ENCODE measurements at regions not wholly inside any gene's neighbourhood (a gene's known extent, or its start where the extent isn't known, plus 50 kb on each side); places are given as distances from the start of the nearest gene placed in this dataset.

GRCh38 chr1:83798965-83799364 lies 200.0 kb downstream of the TTLL7 start:
- Histone ChIP-seq H3K27ac (ENCODE audit: low read depth in 2 of 2, low read length in 1 of 2) (no peak overlapping the region), H3K4me1 (ENCODE audit: control insufficient read depth in 2 of 2, insufficient read depth in 2 of 2, low read length in 1 of 2) (no peaks in the 10 kb centered on the region), H3K4me3 (ENCODE audit: low read depth in 1 of 2, low read length in 2 of 2) (no peak overlapping the region), H3K27me3 (ENCODE audit: control insufficient read depth in 1 of 2, insufficient read depth in 2 of 2, low read length in 2 of 2) (no peaks in the 10 kb centered on the region), H3K9me3 (ENCODE audit: control insufficient read depth in 2 of 2, insufficient read depth in 1 of 2, low read depth in 1 of 2, low read length in 1 of 2) (no peaks in the 10 kb centered on the region), H3K36me3 (ENCODE audit: control insufficient read depth in 2 of 2, insufficient read depth in 2 of 2, low read length in 1 of 2) (no peaks in the 10 kb centered on the region)

GRCh38 chr1:83796409-83796808 lies 202.5 kb downstream of the TTLL7 start:
- WGBS, 2 donors: 81 to 85% methylated on average over 4 of the region's 4 CpGs
- peaks cover 0 to 2% of the 10 kb centered on the region in 2 donors for H3K36me3 ChIP-seq (ENCODE audit: control insufficient read depth in 2 of 2, insufficient read depth in 2 of 2, low read length in 1 of 2)
- H3K4me1 ChIP-seq (ENCODE audit: control insufficient read depth in 2 of 2, insufficient read depth in 2 of 2, low read length in 1 of 2): no peaks in the 10 kb centered on the region
- H3K9me3 ChIP-seq (ENCODE audit: control insufficient read depth in 2 of 2, insufficient read depth in 1 of 2, low read depth in 1 of 2, low read length in 1 of 2): no peaks in the 10 kb centered on the region
- H3K27ac ChIP-seq (ENCODE audit: low read depth in 2 of 2, low read length in 1 of 2): no peak overlapping the region
- H3K4me3 ChIP-seq (ENCODE audit: low read depth in 1 of 2, low read length in 2 of 2): no peak overlapping the region
- H3K27me3 ChIP-seq (ENCODE audit: control insufficient read depth in 1 of 2, insufficient read depth in 2 of 2, low read length in 2 of 2): no peaks in the 10 kb centered on the region

GRCh38 chr1:83794384-83794783 lies 204.5 kb downstream of the TTLL7 start:
- no peaks in the 10 kb centered on the region for H3K4me1 ChIP-seq (ENCODE audit: control insufficient read depth in 2 of 2, insufficient read depth in 2 of 2, low read length in 1 of 2)
- H3K27me3 ChIP-seq (ENCODE audit: control insufficient read depth in 1 of 2, insufficient read depth in 2 of 2, low read length in 2 of 2): no peaks in the 10 kb centered on the region
- H3K4me3 ChIP-seq (ENCODE audit: low read depth in 1 of 2, low read length in 2 of 2): no peak overlapping the region
- H3K9me3 ChIP-seq (ENCODE audit: control insufficient read depth in 2 of 2, insufficient read depth in 1 of 2, low read depth in 1 of 2, low read length in 1 of 2): no peaks in the 10 kb centered on the region
- WGBS, 2 donors: 78 to 93% methylated on average over 2 of the region's 2 CpGs
- no peak overlapping the region for H3K27ac ChIP-seq (ENCODE audit: low read depth in 2 of 2, low read length in 1 of 2)
- H3K36me3 ChIP-seq (ENCODE audit: control insufficient read depth in 2 of 2, insufficient read depth in 2 of 2, low read length in 1 of 2): peaks cover 0 to 2% of the 10 kb centered on the region in 2 donors

- H3K27ac ChIP-seq (ENCODE audit: low read depth in 2 of 2, low read length in 1 of 2): no peak overlapping the region
- H3K9me3 ChIP-seq (ENCODE audit: control insufficient read depth in 2 of 2, insufficient read depth in 1 of 2, low read depth in 1 of 2, low read length in 1 of 2): no peaks in the 10 kb centered on the region
- no peak overlapping the region for H3K4me3 ChIP-seq (ENCODE audit: low read depth in 1 of 2, low read length in 2 of 2)
- no peaks in the 10 kb centered on the region for H3K4me1 ChIP-seq (ENCODE audit: control insufficient read depth in 2 of 2, insufficient read depth in 2 of 2, low read length in 1 of 2)
- H3K27me3 ChIP-seq (ENCODE audit: control insufficient read depth in 1 of 2, insufficient read depth in 2 of 2, low read length in 2 of 2): no peaks in the 10 kb centered on the region
- H3K36me3 ChIP-seq (ENCODE audit: control insufficient read depth in 2 of 2, insufficient read depth in 2 of 2, low read length in 1 of 2): peaks cover 0 to 2% of the 10 kb centered on the region in 2 donors
- 90 to 92% methylated on average over 3 of the region's 3 CpGs for WGBS, 2 donors
These were observed 207.0 kb downstream of the TTLL7 start for GRCh38 chr1:83791821-83792437.

GRCh38 chr1:83790446-83790845 lies 208.5 kb downstream of the TTLL7 start:
- H3K9me3 ChIP-seq (ENCODE audit: control insufficient read depth in 2 of 2, insufficient read depth in 1 of 2, low read depth in 1 of 2, low read length in 1 of 2): no peaks in the 10 kb centered on the region
- H3K4me1 ChIP-seq (ENCODE audit: control insufficient read depth in 2 of 2, insufficient read depth in 2 of 2, low read length in 1 of 2): no peaks in the 10 kb centered on the region
- H3K27me3 ChIP-seq (ENCODE audit: control insufficient read depth in 1 of 2, insufficient read depth in 2 of 2, low read length in 2 of 2): no peaks in the 10 kb centered on the region
- WGBS, 2 donors: 88 to 95% methylated on average over 3 of the region's 3 CpGs
- H3K36me3 ChIP-seq (ENCODE audit: control insufficient read depth in 2 of 2, insufficient read depth in 2 of 2, low read length in 1 of 2): peaks cover 0 to 2% of the 10 kb centered on the region in 2 donors
- H3K27ac ChIP-seq (ENCODE audit: low read depth in 2 of 2, low read length in 1 of 2): no peak overlapping the region
- no peak overlapping the region for H3K4me3 ChIP-seq (ENCODE audit: low read depth in 1 of 2, low read length in 2 of 2)

DNA sequence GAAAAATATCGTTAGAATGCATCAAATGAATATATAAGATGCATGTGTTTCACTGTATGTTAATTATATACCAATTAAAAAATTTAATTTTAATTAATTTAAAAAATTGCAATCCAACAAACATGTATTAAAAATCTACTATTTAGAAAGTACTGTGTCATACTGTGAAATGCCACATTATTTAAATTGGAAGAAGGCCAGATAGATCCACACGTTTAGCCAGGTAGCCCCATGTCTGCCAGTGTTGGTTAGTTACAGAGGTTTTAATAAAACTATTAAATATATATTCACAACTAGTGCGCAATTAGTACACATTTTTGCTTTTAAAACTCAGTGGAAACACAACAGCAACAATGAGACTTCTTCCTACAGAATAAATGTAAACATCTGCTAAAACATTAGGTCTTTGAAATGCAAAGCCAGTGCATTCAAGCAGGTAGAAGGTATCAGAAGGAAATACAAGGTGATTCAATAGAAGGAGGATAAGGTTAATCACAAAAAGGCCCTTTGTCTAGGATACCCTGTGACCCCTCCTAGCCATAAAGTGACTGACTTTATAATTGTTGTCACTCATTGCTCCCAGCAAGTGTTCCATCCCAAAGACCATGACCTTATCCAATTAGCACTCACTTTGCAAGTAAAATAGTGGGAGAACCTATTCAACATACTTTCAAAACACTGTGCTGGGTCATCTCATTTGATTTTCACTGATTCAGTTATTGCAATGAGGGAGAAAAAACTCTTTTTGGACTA lies 211.5 kb downstream of the TTLL7 start:
- no peaks in the 10 kb centered on the region for H3K27me3 ChIP-seq (ENCODE audit: control insufficient read depth in 1 of 2, insufficient read depth in 2 of 2, low read length in 2 of 2)
- H3K9me3 ChIP-seq (ENCODE audit: control insufficient read depth in 2 of 2, insufficient read depth in 1 of 2, low read depth in 1 of 2, low read length in 1 of 2): no peaks in the 10 kb centered on the region
- H3K4me3 ChIP-seq (ENCODE audit: low read depth in 1 of 2, low read length in 2 of 2): no peak overlapping the region
- no peaks in the 10 kb centered on the region for H3K4me1 ChIP-seq (ENCODE audit: control insufficient read depth in 2 of 2, insufficient read depth in 2 of 2, low read length in 1 of 2)
- H3K27ac ChIP-seq (ENCODE audit: low read depth in 2 of 2, low read length in 1 of 2): no peak overlapping the region
- 72 to 73% methylated on average over 3 of the region's 3 CpGs for WGBS, 2 donors
- H3K36me3 ChIP-seq (ENCODE audit: control insufficient read depth in 2 of 2, insufficient read depth in 2 of 2, low read length in 1 of 2): no peaks in the 10 kb centered on the region

DNA sequence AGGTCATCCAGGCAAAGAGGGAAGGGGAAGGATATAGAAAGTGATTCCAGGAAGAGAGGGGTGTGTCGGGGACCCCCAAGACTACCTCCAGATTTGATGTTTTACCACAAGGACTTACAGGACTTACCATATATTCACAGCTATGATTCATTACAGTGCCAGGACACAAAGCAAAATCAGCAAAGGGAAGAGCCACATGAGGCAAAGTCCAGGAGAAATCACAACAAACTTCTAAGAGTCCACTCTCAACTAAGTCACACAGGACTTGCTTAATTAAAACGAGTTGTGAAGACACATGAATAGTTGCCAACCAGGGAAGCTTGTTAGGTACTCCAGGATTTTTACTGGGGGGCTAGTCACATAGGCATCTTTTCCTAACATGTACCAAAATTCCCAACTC lies 217.3 kb downstream of the TTLL7 start:
- no peaks in the 10 kb centered on the region for H3K4me1 ChIP-seq (ENCODE audit: control insufficient read depth in 2 of 2, insufficient read depth in 2 of 2, low read length in 1 of 2)

GRCh38 chr1:83779565-83779964 lies 219.4 kb downstream of the TTLL7 start:
- Histone ChIP-seq H3K4me3 (ENCODE audit: low read depth in 1 of 2, low read length in 2 of 2) (no peak overlapping the region), H3K9me3 (ENCODE audit: control insufficient read depth in 2 of 2, insufficient read depth in 1 of 2, low read depth in 1 of 2, low read length in 1 of 2) (no peaks in the 10 kb centered on the region), H3K36me3 (ENCODE audit: control insufficient read depth in 2 of 2, insufficient read depth in 2 of 2, low read length in 1 of 2) (no peaks in the 10 kb centered on the region), H3K27ac (ENCODE audit: low read depth in 2 of 2, low read length in 1 of 2) (no peak overlapping the region), H3K27me3 (ENCODE audit: control insufficient read depth in 1 of 2, insufficient read depth in 2 of 2, low read length in 2 of 2) (no peaks in the 10 kb centered on the region), H3K4me1 (ENCODE audit: control insufficient read depth in 2 of 2, insufficient read depth in 2 of 2, low read length in 1 of 2) (no peaks in the 10 kb centered on the region)

More for the DNA sequence above, 217.3 kb downstream of the TTLL7 start:
- Histone ChIP-seq H3K4me3 (ENCODE audit: low read depth in 1 of 2, low read length in 2 of 2) (no peak overlapping the region), H3K9me3 (ENCODE audit: control insufficient read depth in 2 of 2, insufficient read depth in 1 of 2, low read depth in 1 of 2, low read length in 1 of 2) (no peaks in the 10 kb centered on the region), H3K27me3 (ENCODE audit: control insufficient read depth in 1 of 2, insufficient read depth in 2 of 2, low read length in 2 of 2) (no peaks in the 10 kb centered on the region), H3K27ac (ENCODE audit: low read depth in 2 of 2, low read length in 1 of 2) (no peak overlapping the region), H3K36me3 (ENCODE audit: control insufficient read depth in 2 of 2, insufficient read depth in 2 of 2, low read length in 1 of 2) (no peaks in the 10 kb centered on the region)
- WGBS, 2 donors: 86 to 88% methylated on average over 2 of the region's 2 CpGs

- Histone ChIP-seq H3K9me3 (ENCODE audit: control insufficient read depth in 2 of 2, insufficient read depth in 1 of 2, low read depth in 1 of 2, low read length in 1 of 2) (no peaks in the 10 kb centered on the region), H3K4me1 (ENCODE audit: control insufficient read depth in 2 of 2, insufficient read depth in 2 of 2, low read length in 1 of 2) (no peaks in the 10 kb centered on the region), H3K27me3 (ENCODE audit: control insufficient read depth in 1 of 2, insufficient read depth in 2 of 2, low read length in 2 of 2) (no peaks in the 10 kb centered on the region), H3K27ac (ENCODE audit: low read depth in 2 of 2, low read length in 1 of 2) (no peak overlapping the region), H3K4me3 (ENCODE audit: low read depth in 1 of 2, low read length in 2 of 2) (no peak overlapping the region), H3K36me3 (ENCODE audit: control insufficient read depth in 2 of 2, insufficient read depth in 2 of 2, low read length in 1 of 2) (no peaks in the 10 kb centered on the region)
- WGBS, 2 donors: 89 to 95% methylated on average over 4 of the region's 4 CpGs
These were observed 221.2 kb downstream of the TTLL7 start for GRCh38 chr1:83777758-83778101.

Data from esophagus (tissue), 2 donors.